Neural cell (in vitro differentiated cells): ENCODE measurements at regions not wholly inside any gene's neighbourhood (a gene's known extent, or its start where the extent isn't known, plus 50 kb on each side); places are given as distances from the start of the nearest gene placed in this dataset.

Source experiments
- CTCF ChIP-seq: fragments of 450-650 bp; IDR thresholded peaks from 2 replicates; pipeline ENCODE4 v1.5.1; 2014; ENCODE audit warnings: antibody characterized with exemption, mild to moderate bottlenecking, moderate library complexity; ENCODE audit not compliant: poor library complexity, severe bottlenecking
- EZH2 ChIP-seq: fragments of 200-600, 300-800 bp; shearing (Covaris generic), sonication (generic); IDR thresholded peaks from 2 replicates; pipeline ENCODE4 v1.6.1; 2014; ENCODE audit warnings: antibody characterized with exemption, low read length, borderline replicate concordance, mild to moderate bottlenecking; ENCODE audit not compliant: insufficient read depth, poor library complexity, severe bottlenecking
- POLR2AphosphoS5 ChIP-seq: IDR thresholded peaks from 2 replicates; pipeline ENCODE4 v1.6.1; 2012
- RAD21 ChIP-seq: fragments of 450-650 bp; conservative IDR thresholded peaks from 2 replicates; pipeline ENCODE4 v1.6.1; 2014; ENCODE audit warnings: antibody characterized with exemption, mild to moderate bottlenecking, moderate library complexity
- TAF1 ChIP-seq: IDR thresholded peaks from 2 replicates; pipeline ENCODE4 v1.6.1; 2012; ENCODE audit warnings: low read depth

- no peak for TF ChIP-seq CTCF
- no peak for TF ChIP-seq RAD21
- no peak for TF ChIP-seq EZH2
- no peak for TF ChIP-seq TAF1
- no peak for TF ChIP-seq POLR2AphosphoS5
Measured at GRCh38 chr5:57718155-57718554, 235.5 kb upstream of the ACTBL2 start.
